ENCODE measurements at regions not wholly inside any gene's neighbourhood (a gene's known extent, or its start where the extent isn't known, plus 50 kb on each side); places are given as distances from the start of the nearest gene placed in this dataset.
"Not testable (repeated sequence)": the region's sequence is repeated elsewhere in the genome, so short reads cannot be mapped to it uniquely, and the experiment has no call there.

DNA sequence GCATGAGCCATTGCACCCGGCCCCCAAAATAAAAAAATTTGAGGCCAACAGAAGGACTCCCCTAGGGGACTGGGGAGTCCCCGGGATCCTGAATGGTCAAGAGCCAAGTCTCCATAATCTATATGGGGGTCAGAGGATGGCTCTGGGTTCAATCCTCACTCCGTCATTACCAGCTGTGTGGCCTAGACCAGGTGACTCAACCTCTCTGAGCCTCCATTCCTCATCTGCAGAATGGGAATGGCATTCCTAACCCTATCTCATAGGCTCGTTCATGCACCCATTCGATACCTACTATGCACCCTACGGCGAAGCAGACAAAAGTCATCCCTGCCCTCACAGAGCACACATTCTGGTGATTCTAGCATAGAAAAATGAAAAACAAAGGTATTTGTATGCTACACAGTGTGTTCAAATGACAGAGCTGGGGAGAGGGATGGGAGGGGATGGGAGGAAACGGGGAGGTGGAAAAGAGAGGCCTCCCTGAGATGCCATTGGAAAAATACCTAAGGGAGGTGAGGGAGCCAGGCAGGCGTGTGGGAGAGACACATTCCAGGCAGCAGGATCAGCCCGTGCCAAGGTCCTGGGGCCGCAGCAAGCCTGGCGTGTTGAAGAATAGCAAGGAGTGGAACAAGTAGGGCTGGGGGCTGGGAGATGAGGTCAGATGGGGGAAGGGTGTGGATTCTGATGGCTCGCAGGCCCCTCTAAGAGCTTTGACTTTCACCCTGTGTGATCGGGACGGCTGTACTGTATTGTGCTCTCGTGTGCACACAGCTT is 71.2 kb downstream of the RMI2 start:
- Histone ChIP-seq H3K4me3 (no peak overlapping the region), H3K9me3 (no peaks in the 10 kb centered on the region), H3K4me1 (no peaks in the 10 kb centered on the region), H3K27me3 (no peaks in the 10 kb centered on the region), H3K36me3 (no peaks in the 10 kb centered on the region), H3K27ac (no peak overlapping the region)
- DNase-seq = no peak
- WGBS, 2 donors = 88% methylated on average over 16 of the region's 16 CpGs
- no peak for TF ChIP-seq POLR2A (IDR thresholded peaks at IDR 0.05)
- intact Hi-C loops (cut with DNase I) = no loop called here

DNA sequence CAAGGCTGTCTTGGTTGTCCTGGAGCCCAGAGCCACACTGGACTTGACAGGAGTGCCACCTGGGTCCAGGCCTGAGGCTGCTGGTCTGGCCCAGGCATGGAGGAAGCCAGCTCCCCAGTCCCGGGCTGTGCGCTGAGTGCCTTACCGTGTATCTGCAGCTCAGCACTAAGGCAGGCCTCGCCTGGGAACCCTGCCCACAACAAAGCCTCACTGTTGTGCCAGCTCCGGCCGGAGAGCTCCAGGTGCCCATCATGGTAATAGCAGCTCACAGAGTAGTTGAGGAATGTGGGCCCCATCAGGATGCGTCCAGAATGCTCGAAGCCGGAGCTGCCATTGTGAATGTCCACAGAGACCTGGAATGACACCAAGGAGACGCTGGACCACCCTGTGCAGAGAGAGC is 72.2 kb downstream of the RMI2 start:
- intact Hi-C loops (cut with DNase I) = no loop called here
- H3K9me3 ChIP-seq = no peaks in the 10 kb centered on the region
- DNase-seq = no peak
- no peak overlapping the region for H3K27ac ChIP-seq
- no peak overlapping the region for H3K4me3 ChIP-seq
- no peaks in the 10 kb centered on the region for H3K27me3 ChIP-seq
- TF ChIP-seq CTCF (IDR thresholded peaks at IDR 0.05) = no peak
- no peak for TF ChIP-seq EP300 (IDR thresholded peaks at IDR 0.05)
- TF ChIP-seq POLR2A (IDR thresholded peaks at IDR 0.05) = no peak
- no peak for TF ChIP-seq POLR2AphosphoS5 (IDR thresholded peaks at IDR 0.05)
- no peaks in the 10 kb centered on the region for H3K36me3 ChIP-seq
- 71 to 81% methylated on average over 10 of the region's 10 CpGs for WGBS, 2 donors
- H3K4me1 ChIP-seq = no peaks in the 10 kb centered on the region

DNA sequence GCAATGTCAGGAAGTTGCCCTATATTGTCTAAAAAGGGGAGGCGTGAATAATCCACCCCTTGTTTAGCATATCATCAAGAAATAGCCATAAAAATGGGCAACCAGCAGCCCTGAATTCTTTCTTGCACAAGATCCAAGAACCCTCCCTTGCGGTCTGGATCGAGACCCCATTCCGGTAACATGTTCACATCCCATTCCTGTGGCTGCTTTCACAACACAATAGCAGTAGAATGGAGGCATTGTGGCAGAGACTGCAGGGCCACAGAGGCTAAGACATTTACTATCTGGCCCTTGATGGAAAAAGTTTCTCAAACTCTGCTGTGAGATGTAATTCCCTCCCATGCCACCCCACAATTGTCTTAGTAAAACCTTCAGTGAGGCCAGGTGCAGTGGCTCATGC is 73.2 kb downstream of the RMI2 start:
- WGBS, 2 donors = 94 to 95% methylated on average over 4 of the region's 4 CpGs
- no peaks in the 10 kb centered on the region for H3K27me3 ChIP-seq
- H3K9me3 ChIP-seq = no peaks in the 10 kb centered on the region
- TF ChIP-seq POLR2A (IDR thresholded peaks at IDR 0.05) = no peak
- TF ChIP-seq EP300 (IDR thresholded peaks at IDR 0.05) = no peak
- no peak for TF ChIP-seq CTCF (IDR thresholded peaks at IDR 0.05)
- no peak for TF ChIP-seq POLR2AphosphoS5 (IDR thresholded peaks at IDR 0.05)
- H3K4me3 ChIP-seq = no peak overlapping the region
- no peaks in the 10 kb centered on the region for H3K4me1 ChIP-seq
- H3K36me3 ChIP-seq = no peaks in the 10 kb centered on the region
- DNase-seq = no peak
- intact Hi-C loops (cut with DNase I) = no loop called here
- H3K27ac ChIP-seq = no peak overlapping the region

DNA sequence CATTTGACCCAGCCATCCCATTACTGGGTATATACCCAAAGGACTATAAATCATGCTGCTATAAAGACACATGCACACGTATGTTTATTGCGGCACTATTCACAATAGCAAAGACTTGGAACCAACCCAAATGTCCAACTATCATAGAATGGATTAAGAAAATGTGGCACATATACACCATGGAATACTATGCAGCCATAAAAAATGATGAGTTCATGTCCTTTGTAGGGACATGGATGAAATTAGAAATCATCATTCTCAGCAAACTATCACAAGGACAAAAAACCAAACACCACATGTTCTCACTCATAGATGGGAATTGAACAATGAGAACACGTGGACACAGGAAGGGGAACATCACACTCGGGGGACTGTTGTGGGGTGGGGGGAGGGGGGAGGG is 74.8 kb downstream of the RMI2 start:
- H3K36me3 ChIP-seq; DNase-seq; intact Hi-C loops (cut with DNase I); H3K27me3 ChIP-seq; H3K4me1 ChIP-seq; H3K4me3 ChIP-seq; H3K27ac ChIP-seq; H3K9me3 ChIP-seq: not testable (repeated sequence)
- 80 to 92% methylated on average over 4 of the region's 4 CpGs for WGBS, 2 donors

GRCh38 chr16:11420895-11421294 is 75.6 kb downstream of the RMI2 start:
- Histone ChIP-seq H3K27ac (no peak overlapping the region), H3K27me3 (no peaks in the 10 kb centered on the region), H3K36me3 (no peaks in the 10 kb centered on the region), H3K4me1 (no peaks in the 10 kb centered on the region), H3K4me3 (no peak overlapping the region), H3K9me3 (no peaks in the 10 kb centered on the region)
- 97 to 98% methylated on average over 3 of the region's 3 CpGs for WGBS, 2 donors
- DNase-seq = no peak
- intact Hi-C loops (cut with DNase I) = no loop called here
- TF ChIP-seq EP300 (IDR thresholded peaks at IDR 0.05) = no peak
- TF ChIP-seq POLR2AphosphoS5 (IDR thresholded peaks at IDR 0.05) = no peak
- no peak for TF ChIP-seq POLR2A (IDR thresholded peaks at IDR 0.05)
- TF ChIP-seq CTCF (IDR thresholded peaks at IDR 0.05) = no peak

Measured in sigmoid colon (tissue), 6 donors.